GM18508 (cell line): ENCODE measurements at regions not wholly inside any gene's neighbourhood (a gene's known extent, or its start where the extent isn't known, plus 50 kb on each side); places are given as distances from the start of the nearest gene placed in this dataset.

Source experiments
- ATAC-seq: cut with Tn5 transposase; IDR thresholded peaks from one replicate; pipeline ENCODE4 v1.9.1; 2021; ENCODE audit warnings: moderate number of reproducible peaks; ENCODE audit not compliant: insufficient read depth, unreplicated experiment

DNA sequence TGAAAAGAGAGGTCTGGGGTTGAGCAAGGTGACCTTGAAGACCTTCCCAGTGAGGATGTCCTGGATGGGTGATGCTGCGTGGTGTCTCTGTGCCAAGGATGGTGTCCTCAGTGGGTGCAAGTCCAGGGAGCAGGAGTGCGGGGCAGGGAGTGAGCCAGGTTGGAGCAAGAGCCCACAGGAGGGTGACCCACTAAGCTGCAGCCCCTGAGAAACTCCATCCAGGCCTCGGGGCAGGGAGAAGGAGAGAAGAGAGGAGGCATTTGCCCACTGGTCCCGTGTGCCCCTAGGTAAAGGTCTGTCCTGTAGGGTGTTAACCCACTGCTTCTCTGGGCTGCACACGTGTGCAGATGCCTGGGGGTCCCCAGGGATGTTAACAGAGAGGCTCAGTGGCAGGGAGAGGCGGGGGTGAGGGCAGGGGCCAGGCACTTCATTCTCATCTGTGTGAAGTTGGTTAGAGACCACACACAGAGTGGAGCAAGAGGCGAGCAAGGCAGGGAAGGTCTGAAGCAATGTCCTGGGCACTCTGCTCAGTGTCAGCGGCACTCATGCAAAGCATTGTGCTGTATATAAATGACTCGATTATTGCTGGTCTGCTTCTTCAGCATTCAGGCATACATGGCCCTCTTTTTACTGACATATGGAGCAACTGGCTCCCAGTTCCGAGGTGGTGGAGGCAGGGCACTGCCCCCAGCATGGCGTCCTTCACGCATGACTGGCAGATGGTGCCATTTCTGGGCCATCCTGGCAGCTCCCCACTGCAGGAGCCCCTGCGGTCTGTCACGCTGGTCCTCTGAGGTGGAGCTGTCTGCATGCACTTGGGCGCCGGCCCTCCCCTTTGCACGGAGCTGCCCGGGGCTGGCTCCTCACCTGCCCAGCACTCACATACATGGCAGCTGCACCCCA lies 117.2 kb upstream of the HS6ST1 start:
- no peak for ATAC-seq

DNA sequence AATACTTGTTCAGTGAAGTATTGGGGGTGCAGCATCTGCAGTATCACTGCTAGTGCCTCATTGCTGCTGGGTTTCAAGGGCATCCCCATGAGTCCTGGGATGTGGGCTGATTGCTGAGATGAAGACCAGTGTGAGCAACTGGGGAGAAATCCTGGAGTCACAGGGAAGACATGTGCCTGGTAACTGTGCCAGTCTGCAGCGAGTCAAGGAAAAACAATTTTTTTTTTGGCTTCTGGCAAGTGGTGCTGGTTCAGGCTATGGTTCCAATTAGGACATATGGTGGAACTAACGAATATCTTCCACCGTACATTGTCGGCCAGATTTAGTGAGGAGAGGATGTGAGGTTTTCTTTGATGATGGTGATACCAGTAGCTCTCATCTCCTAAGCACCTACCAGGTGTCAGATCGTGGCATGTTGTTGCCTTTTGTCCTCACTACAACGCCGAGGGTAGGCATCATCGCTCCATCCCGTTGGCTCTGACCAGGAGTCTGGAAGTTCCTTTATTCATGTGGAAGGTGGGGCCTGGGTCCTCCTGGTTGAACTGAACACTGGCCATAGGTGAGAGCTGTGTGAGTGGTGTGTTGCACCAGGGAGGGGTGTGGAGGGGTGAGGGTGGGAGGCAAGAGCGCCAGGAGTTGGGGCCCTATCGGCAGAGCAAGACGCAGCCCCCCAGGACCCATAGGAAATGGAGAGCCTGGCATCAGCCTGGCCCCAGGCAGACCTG lies 118.0 kb upstream of the HS6ST1 start:
- no peak for ATAC-seq

DNA sequence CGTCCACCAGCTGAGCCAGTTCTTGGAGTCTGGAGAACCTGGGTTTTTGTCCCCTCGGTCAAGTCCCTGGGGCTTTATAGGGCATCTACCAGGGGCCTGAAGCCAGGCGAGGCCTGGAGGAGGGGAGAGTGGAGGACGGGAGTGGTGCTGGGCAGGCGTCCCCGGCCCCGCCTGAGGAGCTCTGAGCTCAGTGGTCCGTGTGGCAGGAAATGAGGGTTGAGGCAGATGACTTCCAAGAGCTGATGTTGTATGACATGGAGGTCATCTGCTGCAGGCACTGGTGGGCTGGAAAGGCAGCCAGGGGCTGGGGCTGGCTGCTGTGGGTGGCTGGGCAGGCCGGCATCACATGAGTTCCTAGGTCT lies 118.5 kb upstream of the HS6ST1 start:
- no peak for ATAC-seq

DNA sequence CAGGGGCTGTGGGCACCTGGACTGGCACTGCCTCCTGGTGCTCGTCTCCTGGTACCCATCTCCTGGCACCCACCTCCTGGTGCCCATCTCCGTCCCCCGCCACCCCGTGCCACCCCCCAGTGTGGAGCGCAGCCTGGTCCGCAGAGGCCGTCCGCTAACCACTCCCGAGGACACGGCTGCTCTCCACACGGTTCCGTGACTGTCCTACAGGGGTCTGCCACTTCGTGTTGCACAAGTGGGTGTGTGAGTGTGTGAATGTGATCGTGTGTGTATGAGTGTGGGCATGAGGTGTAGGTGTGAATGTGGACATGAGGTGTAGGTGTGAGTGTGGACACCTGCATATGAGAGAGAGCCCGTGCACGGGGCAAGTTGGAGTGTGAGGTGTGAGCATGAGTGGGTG lies 119.4 kb upstream of the HS6ST1 start:
- no peak for ATAC-seq

DNA sequence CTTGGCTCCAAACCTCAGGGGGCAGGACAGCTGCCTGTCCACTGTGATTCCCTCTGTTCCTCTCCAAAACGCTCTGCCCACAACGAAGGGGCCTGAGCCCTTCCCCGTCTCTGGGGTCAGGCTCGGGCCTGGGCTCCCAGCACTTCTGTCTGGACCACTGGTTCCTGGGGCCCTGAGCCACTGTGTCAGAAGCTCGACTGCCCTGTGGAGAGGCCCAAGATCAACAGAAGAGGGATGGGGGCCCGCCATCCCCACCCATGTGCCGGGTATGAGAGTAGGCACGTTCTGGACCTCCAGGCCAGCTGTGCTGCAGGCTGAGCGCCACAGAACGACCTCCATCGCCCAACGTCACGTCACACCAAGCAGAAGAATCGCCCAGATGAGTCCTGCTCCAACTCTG lies 119.9 kb upstream of the HS6ST1 start:
- no peak for ATAC-seq

DNA sequence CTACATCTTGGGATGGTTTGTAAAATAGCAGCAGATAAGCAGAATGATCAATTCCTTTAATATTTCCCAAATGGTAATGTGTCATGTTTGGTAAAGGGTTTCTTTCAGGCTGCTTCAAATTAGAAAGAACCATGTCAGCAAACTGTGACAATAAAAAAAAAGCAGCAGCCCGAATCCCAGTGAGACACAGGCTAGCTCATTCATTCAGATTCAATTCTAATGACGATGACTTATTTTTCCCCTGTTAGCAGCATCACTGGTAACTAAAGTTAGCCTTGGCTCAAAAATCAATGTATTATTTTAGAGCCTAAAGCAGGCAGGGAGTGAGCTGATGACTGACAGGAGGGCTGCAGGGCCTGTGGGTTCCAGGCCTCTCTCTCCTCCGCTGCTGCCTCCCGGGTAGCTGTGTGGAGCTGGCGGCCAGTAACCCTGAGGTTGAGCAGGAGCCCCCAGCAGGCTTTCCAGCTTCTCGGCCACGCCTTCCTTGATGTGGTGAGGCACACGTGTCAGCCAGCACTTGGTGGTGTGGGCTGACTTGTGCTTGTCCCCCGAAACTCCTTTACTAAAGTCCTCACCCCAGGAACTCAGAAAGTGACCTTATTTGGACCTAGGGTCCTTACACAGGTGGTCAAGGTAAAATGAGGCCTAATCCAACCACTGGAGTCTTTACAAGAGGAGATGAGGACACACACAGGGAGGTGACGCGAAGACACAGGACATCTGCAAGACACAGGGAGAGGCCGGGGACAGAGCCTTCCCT lies 120.5 kb upstream of the HS6ST1 start:
- ATAC-seq: no peak

DNA sequence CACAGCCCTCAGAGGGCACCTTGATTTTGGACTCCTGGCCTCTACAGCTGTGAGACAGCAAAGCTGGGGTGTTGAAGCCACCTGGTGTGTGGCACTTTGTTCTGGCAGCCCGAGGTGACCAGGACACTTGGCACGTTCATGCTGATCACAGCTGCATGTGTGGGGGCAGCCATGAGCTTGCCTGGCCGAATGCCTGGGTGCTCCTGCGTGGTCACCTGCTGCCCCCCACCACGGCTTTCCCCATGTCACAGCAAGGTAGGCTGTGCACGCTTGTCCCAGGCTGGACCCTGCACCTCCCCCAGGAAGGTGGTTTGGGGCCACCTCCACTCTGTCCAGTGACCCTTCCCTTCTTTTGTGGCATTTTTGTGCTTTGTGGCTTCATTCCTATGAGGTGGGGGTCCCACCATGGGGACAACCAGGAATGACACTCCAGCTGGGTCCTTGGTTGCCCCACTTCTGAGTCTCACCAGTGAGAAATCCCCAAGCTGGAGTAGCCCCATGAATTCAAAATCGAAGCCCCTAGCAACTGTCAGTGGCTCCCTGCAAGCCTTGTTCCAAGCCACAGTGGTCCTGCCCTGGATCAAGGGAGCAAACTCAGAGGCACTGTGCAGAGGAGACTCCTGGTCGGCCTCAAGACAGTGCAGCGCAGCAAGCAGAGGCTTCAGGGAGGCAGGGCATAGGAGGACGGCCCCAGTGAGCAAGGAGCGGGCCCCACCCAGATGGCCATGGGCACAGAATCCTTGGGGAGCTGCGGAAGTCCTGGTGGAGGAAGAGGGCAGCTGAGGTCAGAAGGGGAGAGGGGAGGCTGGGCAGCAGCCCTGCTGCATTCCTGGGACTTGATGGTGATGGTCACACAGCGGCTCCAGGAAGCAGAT lies 121.4 kb upstream of the HS6ST1 start:
- no peak for ATAC-seq

DNA sequence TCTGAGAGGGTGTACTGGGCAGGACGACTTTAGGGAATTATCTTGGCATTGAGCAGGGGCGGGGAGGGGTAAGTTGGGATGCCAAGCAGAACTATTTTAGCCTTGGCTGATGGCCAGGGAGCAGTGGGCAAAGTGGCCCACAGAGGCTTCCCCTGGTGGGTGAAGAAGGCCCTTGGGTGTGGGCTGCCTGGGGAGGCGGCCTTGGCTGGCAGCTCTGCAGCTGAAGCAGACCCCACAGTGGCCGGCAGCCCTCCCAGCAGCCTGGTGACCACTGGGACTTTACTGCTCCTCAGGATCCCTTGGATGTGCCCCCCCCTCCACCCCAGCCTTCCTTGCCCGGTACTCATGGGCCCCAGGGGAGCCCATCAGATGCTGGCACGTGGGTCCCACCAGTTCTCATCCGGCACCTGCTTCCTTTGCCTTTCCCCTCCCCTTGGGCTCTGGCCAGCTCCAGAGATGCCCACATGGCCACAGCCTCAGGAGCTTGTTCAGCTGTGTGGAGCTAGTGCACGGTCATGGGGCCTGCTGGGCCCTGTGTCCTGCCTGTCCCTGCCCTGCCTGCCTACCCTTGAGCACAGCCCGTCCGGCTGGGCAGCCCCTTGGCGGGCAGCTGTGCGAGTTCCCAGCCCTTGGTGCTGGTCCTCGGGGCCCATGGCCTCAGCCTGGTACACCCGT lies 122.1 kb upstream of the HS6ST1 start:
- no peak for ATAC-seq

DNA sequence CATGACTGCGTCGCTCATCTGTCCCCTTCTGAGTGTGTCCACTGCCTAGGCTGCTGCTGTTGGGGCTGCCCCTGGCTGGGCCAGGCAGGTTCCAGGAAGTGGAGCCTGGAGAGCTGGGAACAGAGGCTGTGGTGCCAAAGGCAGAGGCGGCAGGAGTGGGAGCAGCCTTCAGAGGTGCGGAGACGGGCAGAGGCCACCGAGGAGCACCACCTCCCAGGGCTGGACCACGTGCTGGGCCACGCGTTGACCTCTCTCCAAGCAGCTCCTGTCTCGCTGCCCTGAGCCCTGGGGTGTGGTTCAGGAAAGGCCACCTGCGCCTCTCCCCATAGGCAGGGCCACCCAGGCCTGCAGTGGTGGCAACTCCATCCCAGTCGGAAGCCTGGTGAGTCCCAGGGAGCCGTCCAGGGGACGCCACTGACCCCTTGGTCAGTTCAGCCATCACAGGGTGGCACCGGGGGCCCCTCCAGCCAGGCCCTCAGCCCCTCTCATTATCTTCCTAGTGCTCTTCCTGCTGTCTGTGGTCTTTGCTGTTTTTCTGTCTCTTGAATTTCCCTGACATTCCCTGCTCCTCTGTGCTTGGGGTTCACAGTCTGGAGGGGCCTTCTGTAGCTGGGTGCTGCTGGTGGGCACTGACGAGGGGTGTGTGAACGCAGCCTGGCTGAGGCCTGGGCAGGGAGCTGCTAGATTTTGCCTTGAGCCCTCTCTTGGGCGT lies 122.8 kb upstream of the HS6ST1 start:
- ATAC-seq: no peak

DNA sequence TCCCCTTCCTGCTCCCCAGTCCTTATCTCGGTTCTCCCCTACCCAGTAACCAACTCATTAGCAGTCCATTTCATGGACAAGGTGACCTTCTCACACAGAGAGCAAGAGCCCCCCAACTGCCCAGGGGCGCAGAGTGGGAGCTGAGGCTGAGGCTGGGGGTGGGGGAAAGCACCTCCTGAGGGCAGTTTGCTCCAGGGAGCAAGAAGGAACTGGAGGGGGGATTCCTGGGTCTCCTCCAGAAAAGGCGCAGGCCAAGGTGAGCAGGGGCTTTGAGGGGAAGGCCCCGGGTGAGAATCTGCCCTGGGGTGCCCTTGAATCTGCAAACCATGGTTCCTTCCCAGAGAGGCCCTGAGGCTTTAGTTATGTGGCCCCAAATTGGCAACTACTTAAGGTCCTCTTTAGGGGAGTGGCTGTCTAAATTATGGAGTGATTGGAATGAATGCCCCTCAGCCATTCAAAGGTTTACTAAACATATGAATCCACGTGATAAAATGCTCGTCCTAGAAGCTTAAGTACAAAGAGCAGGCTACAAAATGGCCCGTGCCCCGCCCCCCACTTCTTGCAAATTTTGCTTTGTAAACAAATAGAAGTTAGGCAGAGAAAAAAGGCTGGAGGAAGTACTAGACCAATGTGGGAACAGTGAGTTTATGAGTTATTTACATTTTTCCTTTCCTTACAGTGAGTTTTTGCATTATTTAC lies 123.5 kb upstream of the HS6ST1 start:
- no peak for ATAC-seq

DNA sequence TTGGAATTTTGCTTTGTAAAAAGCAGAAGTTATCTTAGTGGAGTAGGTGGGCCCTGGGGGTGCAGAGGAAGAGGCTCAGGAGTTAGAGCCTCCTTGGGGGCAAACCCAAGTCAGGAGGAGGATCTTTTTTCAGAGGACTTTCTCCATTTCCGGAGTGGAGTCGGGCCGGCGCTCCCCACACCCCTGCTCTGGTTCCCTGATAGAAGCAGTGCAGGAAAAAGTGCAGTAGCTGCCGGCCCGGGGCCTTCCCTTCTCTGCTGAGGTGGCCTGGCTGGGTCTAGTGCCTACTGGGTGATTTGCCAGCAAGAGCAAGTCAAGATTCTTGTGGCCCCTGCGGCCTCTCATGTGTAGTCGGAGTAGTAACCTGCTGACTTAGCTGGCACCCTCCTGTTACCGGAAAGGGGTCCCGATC lies 124.2 kb upstream of the HS6ST1 start:
- no peak for ATAC-seq

DNA sequence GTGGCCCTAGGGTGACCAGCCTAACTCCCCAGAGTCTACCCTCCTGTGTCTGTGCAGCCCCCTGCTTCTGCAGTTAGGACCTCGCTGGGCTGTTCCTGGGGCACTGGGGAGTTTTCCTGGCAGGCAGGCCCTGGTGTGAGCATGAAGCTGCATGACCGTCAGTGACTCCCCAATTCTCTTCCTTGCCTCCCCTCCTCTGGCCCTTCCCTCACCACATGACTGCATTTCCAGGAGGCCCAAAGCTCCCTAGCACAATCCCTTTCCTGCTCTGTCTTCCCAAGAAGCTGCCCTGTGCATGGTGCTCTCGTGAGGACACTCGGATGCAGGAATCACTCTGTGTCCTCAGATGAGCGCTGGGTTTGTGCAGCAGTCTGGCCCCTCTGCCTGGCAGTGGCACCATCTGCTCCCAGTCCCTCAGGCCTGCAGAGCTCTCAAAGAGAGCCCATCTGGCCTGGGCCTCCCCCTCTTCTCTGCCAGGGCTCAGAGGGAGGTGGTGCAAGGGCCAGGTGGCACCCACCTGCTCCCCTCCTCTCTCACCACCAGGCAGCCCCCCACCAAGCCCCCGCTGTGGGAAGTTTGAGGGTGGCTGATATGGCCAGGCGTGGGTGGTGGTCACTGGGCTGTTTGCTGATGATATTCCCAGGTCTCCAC lies 125.6 kb upstream of the HS6ST1 start:
- ATAC-seq: no peak

DNA sequence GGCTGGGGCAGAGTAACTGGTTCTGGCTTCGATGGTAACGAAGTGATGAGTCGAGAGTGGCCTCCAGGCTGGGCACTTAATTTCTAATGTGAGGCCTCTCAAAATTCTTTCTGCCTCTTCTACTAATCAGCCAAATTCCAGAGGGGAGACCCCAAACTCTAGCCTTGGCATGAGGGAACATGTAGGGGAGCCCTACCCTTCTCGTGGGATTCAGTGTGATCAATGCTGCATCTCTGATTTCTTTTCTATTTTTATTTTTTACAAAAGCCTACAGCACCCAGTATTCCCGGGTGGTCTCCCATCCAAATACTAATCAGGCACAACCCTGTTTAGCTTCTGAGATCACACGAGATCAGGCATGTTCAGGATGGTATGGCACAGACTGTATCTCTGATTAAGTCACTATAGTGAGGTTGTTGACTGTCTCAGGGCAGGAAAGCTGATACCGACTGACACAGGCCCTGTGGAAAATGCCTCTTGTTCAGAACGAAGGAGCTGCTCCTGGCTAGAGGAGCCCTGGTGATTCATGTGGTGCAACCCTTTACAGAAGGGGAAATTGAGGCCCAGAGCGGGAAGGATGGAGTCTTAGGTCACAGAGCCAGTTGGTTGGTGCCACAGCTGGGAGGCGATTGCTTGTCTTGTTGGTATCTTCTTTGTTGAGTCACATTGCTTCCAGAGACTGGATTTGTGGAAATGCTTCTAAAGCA lies 126.3 kb upstream of the HS6ST1 start:
- no peak for ATAC-seq

DNA sequence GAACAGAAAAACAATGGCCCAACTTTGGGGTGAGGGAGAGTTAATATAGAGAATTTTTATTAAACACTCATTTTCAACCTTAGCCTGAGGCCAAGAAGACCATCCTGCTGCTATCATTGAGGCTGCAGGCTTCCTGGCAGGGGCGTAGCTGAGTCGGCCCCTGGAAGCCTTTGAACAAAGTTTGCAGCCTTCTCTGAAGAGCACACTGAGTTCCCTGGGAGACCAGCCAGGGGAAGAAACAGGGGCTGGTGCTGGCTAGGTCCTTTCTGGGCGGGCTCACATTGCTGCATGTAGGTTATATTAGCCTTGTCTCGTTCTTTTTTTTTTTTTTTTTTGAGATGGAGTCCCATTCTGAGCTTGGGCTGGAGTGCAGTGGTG lies 126.8 kb upstream of the HS6ST1 start:
- no peak for ATAC-seq

DNA sequence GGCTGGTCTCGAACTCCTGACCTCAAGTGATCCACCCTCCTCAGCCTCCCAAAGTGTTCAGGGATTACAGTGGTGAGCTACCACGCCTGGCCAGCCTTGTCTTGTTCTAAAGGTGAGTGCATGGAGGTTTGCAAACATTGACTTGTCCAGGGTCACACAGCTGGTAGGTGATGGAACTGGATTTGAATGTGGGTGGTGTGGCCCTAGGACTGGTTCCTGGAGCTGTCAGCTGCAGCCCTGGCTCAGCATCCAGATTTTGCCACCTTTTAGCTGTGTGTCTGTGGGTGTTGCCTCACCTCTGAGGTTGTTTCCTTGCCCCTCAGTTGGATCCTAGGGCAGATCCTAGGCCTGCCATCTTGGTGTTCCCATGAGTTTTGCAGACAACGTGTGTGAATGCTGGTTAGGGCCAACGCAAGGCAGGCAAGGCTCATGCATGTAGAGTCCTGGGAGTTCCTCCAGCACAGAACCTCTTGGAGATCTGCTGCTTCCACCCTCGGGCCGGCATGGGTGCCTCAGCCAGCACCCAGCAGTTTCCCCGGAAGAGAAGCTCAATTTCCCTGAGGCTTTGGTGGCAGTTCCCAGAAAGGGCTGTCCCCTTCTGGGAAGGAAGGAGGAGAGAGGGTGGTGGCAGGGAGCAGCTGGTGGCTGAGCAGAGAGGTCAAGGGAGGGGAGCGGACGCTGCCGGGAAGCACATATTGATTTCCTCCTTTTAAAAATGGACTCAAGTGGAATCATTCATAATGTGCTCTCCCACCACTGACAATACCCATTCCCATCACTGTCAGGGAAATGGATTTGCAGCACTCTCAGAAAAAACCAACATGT lies 127.6 kb upstream of the HS6ST1 start:
- ATAC-seq: no peak

DNA sequence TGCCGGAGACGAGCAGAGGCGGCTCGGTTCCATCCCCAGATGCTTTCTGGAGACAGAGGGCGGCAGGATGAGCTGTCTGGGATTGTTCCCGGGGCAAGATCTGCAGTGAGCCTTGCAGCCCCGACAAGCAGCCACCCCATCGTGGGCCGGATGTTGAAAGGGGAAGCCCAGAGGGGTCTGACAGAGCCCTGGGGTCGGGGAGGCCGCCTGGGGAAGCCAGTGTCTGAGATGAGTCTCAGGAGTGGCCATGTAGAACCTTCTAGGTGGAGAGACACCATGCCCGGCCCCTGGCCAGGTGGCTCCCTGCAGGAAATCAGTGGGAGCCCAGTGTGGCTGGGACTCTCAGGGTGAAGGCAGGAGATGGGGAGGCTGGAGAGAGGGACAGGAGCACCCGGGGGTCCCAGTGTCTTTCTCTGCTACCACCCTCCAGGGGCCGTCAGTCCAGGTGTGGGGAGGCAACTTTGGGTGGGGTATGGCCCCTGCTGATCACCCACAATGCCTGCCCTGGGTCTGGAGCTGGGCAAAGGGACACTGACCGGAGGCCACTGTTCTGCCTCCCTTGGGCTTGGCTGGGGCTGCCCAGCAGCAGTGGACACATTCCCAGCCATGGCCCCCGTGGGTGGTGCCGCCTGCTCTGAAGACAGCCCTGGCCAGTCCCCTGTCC lies 128.3 kb upstream of the HS6ST1 start:
- no peak for ATAC-seq
